HG03196 (cell line): ENCODE measurements at regions not wholly inside any gene's neighbourhood (a gene's known extent, or its start where the extent isn't known, plus 50 kb on each side); places are given as distances from the start of the nearest gene placed in this dataset.
"Not testable (repeated sequence)": the region's sequence is repeated elsewhere in the genome, so short reads cannot be mapped to it uniquely, and the experiment has no call there.

Experiments
- ATAC-seq: cut with Tn5 transposase; IDR thresholded peaks from one replicate; pipeline ENCODE4 v1.9.1; 2021; ENCODE audit not compliant: unreplicated experiment

DNA sequence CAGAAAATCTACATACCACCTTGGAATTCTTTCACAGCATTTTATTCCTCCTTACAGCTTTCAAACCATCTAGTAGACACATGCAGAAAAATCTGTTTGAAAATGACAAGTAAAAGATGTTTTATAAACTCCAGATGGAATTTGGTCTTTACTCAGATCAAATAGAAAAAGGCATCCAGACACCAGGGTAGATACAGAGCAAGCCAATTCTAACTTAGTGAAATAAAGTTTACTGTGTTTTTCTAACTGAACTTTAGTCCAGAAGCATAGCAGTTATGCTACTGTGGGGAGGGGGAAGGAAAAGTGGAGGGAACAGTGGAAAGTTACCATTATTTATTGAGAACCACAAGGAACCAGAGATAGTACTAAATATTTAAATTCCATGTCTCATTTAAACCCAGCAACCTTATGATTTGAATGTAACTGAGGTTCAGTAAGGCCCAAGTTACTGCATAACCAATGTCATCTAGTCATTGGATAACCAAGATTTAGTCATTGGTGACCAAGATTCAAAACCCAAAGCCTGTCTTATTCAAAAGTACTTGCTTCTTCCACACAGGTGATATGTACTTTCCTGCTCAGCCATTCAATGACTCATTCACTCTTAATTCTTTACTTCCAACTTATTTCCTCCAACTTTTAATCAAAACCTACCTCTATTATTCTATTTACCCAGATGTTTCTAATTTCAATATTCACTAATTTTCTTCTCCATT is 57.7 kb downstream of the RAD51AP2 start:
- no peak for ATAC-seq

DNA sequence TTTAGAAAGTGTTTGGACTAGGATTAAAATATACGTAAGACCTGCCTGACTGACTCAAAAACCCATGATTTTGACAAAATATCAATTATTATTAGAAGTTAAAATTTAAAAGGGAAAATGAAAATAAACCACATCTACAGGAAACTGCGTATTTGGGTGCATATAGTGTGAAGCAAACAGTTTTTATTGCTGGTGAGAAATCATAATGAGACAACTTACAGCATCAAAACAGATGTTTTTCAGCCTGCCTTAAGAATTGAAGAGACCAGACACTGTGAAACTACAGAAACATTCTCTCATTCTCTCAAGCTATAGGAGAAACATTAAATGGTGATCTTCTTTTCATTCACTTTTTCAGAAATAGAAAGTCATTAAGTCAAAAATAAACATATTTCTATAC is 62.9 kb downstream of the RAD51AP2 start:
- no peak for ATAC-seq

DNA sequence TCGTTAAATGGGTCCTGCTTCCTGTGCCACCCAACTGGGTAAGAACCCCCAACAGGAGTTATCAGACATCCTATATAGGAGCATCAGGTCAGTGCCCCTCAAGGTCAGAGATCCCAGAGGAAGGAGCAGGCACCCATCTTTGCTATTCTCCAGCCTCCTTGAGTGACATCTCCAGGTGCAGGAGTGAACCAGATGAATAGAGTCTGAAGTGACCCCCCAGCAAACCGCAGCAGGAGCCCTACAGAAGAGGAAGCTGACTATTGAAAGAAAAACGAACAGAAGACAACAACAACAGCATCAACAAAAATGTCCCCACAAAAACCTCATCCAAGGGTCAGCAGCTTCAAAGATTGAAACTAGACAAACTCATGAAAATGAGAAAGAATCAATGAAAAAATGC is 72.0 kb downstream of the RAD51AP2 start:
- not testable (repeated sequence) for ATAC-seq

GRCh38 chr2:17445744-17446143 is 72.5 kb downstream of the RAD51AP2 start:
- no peak for ATAC-seq

GRCh38 chr2:17442334-17442733 is 75.9 kb downstream of the RAD51AP2 start:
- ATAC-seq, result no peak

GRCh38 chr2:17441790-17442189 is 76.5 kb downstream of the RAD51AP2 start:
- ATAC-seq, result no peak

- no peak for ATAC-seq
Measured at GRCh38 chr2:17441055-17441771, 77.0 kb downstream of the RAD51AP2 start.

DNA sequence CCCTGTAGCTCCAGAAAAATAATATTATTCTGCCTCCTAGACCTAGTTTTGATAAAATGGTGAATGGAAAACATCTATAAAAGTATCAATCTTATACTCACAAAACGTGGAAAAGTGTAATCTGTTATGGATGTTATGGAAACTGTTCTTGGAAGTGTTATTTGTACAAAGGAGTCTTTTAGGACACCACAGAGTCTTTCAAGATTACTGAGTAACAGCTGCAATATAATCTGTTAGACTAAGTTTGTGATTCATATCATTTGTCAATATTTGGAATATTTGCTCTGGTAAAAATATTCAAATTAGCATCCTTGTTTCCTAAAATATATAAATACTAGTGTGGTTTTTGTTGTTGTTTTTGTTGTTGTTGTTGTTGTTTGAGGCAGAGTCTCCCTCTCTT is 87.9 kb downstream of the RAD51AP2 start:
- no peak for ATAC-seq

- ATAC-seq, result no peak
Measured at GRCh38 chr2:17429130-17429529, 89.1 kb downstream of the RAD51AP2 start.

DNA sequence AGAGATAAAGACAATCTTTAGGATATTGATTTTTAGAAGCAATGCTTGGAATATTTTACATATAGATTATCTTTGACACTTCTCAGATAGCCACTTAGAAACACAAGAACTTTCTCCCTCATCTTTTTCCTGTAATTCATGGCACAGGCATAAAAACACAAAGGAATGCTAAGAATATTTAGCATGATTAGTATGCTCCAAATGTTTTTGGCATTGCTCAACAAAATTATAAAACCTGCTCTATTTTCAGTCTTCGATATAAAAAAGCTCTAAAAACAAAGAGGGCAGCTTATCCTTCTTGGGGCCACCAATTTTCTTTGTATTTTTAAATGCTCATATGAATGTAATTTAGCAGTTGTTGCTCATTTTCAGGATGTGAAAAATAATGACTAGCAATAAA is 90.8 kb downstream of the RAD51AP2 start:
- no peak for ATAC-seq

DNA sequence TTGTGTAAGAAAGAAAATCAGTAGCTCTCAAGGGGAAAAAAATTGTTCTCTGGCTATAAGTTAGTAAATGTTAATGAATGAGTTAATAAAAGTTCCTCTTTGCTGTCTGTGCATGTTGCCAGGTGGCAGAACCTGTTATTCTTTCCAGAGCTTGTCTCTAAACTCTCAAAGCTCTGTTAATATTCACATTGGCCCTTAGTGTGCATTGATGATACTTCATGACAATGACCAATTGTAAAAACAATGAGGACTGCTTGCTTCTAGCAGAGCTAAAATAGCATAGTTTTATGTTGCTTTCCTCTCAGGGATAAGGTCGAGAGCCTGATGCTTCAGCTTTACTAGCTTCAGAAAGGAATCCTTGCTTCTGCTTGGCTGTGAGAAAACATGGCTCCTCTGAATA is 91.5 kb downstream of the RAD51AP2 start:
- no peak for ATAC-seq

GRCh38 chr2:17422061-17422460 is 96.2 kb downstream of the RAD51AP2 start:
- no peak for ATAC-seq

DNA sequence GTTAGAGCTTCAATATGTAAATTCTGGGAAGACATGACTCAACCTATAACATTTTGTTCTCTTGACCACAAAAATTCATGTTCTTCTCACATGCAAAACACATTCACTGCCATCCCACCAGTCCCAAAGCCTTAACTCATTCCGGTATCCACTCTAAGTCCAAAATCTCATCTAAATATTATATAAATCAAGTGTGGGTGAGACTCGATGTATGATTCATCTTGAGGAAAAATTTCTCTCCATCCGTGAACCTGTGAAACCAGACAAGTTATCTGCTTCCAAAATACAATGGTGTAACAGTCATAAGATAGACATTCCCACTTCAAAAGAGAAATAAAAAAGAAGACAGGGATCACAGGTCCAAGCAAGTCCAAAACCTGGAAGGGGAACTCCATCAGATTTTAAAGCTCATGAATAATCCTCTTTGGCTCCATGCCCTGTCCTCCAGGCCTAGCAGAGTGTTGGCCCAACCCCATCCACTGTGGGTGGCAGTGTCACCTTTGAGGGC is 101.3 kb downstream of the RAD51AP2 start:
- ATAC-seq, result no peak

- ATAC-seq, result no peak
Measured at GRCh38 chr2:17413036-17413435, 105.2 kb downstream of the RAD51AP2 start.

GRCh38 chr2:17401096-17401495 is 117.1 kb downstream of the RAD51AP2 start:
- ATAC-seq, result no peak

GRCh38 chr2:17398770-17399169 is 119.5 kb downstream of the RAD51AP2 start:
- no peak for ATAC-seq

DNA sequence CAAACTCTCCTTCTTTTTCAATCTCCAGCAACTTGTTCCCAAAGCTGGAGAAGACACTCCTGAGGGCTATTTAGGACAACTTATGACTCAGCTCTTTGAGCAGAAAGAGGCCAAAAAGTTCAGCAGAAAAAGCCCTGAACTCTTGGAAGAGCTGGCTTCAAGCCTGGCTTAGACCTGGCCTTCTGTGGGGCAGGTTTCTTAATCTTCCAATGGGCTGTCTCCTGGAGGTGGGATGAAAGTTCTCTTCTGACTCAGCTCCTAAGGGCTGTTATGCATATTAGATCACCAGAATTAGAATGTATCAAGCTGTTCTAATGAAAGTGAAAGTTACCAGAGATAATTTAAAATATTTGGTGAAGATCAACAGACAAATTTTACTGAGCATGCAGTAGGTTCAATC is 129.4 kb downstream of the RAD51AP2 start:
- ATAC-seq, result no peak

GRCh38 chr2:17387591-17387990 is 130.6 kb downstream of the RAD51AP2 start:
- no peak for ATAC-seq

DNA sequence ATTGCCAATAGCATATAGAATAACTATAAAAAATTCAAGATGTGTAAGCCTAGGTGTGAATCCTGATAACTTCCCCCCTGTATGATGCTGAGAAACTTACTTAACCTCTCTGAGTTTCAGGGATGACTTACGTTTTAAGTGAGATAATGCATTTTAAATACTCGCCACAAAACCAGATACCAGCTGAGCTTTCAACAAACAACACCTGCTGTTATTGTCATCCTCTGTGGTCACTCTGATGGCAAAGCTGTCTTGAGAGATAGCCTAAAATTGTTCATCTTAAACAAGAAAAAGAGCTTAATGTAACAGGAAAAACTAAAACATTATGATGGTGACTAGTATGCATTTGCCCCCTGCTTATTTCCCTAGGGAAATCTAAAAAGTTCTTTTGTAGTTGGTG is 131.5 kb downstream of the RAD51AP2 start:
- no peak for ATAC-seq

- ATAC-seq, result no peak
Measured at GRCh38 chr2:17380003-17380402, 138.2 kb downstream of the RAD51AP2 start.

DNA sequence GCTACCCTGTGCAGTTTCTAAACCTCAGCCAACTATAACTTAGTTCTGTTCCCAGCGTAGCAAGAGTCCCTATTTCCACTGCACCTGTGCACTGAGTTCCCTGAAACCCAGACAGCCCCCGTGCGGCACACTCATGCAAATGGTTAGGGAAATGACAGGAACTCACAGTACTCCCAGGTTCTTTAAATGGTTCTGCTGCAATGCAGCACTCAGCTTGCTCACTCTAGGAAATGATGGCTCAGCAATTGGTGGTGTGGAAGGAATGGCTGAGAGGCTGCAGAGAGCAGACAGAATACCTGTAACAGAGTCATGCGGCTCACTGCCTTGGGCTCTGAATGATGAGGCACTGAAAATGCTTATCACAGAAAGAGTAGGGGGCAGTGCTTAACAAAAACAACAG is 143.0 kb downstream of the RAD51AP2 start:
- ATAC-seq, result no peak

DNA sequence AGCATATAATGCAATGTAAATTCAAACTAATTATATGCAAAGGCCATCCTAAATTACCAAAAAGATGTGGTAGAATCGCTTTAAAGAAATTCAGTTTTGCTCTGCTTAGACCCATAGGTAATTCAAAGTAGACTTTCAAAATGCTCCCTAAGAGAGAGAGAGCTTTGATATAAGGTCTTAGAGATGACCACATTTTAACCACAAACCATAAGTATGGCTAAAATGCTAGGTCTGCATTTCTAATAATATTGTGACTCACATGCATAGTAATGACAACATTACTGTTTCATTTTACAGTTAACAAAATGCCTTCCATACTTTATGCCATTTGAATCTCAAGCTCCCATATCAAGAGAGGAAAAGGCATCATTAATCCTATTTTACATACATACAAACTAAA is 144.5 kb downstream of the RAD51AP2 start:
- ATAC-seq, result no peak
